ENCODE measurements at regions not wholly inside any gene's neighbourhood (a gene's known extent, or its start where the extent isn't known, plus 50 kb on each side); places are given as distances from the start of the nearest gene placed in this dataset.

DNA sequence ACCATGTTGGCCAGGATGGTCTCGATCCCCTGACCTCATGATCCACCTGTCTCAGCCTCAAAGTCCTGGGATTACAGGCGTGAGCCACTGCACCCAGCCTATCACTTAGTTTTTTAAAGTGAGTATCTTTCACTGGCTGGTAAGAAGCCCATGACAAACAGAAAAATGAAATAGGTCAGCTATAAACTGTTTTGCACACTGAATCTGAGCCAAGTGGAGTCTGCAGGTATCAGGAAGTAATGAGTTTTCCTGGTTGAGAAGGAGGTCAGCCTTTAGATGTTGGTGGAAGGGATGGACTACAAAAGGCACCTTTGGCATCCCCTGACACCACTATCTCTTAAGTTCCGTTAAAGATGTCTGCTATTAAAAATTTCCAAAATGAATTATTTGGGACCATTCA lies 345.1 kb downstream of the AASDHPPT start:
- no peak for DNase-seq (ENCODE audit: low spot score in 2 of 2)
- Histone ChIP-seq H3K27me3 (no peaks in the 10 kb centered on the region), H3K36me3 (no peaks in the 10 kb centered on the region), H3K27ac (no peak overlapping the region), H3K4me3 (no peak overlapping the region), H3K4me1 (no peaks in the 10 kb centered on the region), H3K9me3 (no peaks in the 10 kb centered on the region)
- TF ChIP-seq POLR2A (IDR thresholded peaks at IDR 0.05) (no peak), POLR2AphosphoS5 (IDR thresholded peaks at IDR 0.05) (no peak)
- TF ChIP-seq, protein P1, sequence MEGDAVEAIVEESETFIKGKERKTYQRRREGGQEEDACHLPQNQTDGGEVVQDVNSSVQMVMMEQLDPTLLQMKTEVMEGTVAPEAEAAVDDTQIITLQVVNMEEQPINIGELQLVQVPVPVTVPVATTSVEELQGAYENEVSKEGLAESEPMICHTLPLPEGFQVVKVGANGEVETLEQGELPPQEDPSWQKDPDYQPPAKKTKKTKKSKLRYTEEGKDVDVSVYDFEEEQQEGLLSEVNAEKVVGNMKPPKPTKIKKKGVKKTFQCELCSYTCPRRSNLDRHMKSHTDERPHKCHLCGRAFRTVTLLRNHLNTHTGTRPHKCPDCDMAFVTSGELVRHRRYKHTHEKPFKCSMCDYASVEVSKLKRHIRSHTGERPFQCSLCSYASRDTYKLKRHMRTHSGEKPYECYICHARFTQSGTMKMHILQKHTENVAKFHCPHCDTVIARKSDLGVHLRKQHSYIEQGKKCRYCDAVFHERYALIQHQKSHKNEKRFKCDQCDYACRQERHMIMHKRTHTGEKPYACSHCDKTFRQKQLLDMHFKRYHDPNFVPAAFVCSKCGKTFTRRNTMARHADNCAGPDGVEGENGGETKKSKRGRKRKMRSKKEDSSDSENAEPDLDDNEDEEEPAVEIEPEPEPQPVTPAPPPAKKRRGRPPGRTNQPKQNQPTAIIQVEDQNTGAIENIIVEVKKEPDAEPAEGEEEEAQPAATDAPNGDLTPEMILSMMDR (IDR thresholded peaks at IDR 0.05), result no peak
- intact Hi-C loops (cut with DNase I; ENCODE audit: low total_unique reads), result no loop called here

DNA sequence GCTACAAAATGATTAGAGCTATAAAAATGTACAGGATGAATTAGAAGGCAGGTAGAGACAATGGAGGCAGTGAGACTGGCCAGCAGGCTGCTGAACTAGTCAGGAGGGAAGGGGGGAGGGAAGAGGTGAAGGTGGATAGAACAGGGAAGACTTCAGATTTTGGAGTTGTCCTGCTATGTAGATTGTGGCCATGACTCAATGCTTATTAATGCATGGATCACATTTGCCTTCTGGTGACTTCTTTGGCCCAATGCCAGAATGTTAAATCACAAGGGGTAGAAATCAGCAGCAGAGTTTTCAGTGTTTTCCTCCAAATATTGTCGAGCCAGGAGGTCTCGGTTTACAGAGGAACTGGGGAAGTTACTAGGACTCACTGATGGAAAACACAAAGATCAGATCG lies 346.6 kb downstream of the AASDHPPT start:
- H3K36me3 ChIP-seq, result no peaks in the 10 kb centered on the region
- no peak overlapping the region for H3K27ac ChIP-seq
- H3K4me3 ChIP-seq, result no peak overlapping the region
- intact Hi-C loops (cut with DNase I; ENCODE audit: low total_unique reads), result no loop called here
- TF ChIP-seq POLR2A (IDR thresholded peaks at IDR 0.05), result no peak
- TF ChIP-seq, protein P1 (IDR thresholded peaks at IDR 0.05), result no peak
- TF ChIP-seq POLR2AphosphoS5 (IDR thresholded peaks at IDR 0.05), result no peak
- no peak for DNase-seq (ENCODE audit: low spot score in 2 of 2)
- no peaks in the 10 kb centered on the region for H3K4me1 ChIP-seq
- no peaks in the 10 kb centered on the region for H3K9me3 ChIP-seq
- H3K27me3 ChIP-seq, result no peaks in the 10 kb centered on the region

DNA sequence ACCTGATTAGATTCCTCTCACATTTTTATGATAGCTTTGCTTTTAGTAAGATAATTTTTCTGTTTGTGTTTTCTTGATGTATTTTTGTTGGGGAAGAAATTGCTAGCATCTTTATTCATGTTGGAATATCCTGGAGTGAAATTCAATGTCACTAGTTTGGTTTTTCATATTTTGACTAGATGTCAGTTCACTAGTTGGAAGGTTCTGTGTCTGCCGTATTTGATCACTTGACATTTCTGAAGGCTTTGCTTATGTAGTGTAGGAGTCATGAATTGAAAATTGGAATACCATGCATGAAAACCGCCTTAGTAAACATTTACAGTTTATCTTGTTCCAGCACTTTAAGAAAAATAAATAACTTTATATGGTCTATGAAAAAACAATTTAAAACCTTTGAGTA lies 348.4 kb downstream of the AASDHPPT start:
- TF ChIP-seq, protein P1 (IDR thresholded peaks at IDR 0.05), result no peak
- no peak for TF ChIP-seq POLR2A (IDR thresholded peaks at IDR 0.05)
- no peak for TF ChIP-seq POLR2AphosphoS5 (IDR thresholded peaks at IDR 0.05)
- Histone ChIP-seq H3K9me3 (no peaks in the 10 kb centered on the region), H3K4me3 (no peak overlapping the region), H3K4me1 (no peaks in the 10 kb centered on the region), H3K36me3 (no peaks in the 10 kb centered on the region), H3K27me3 (no peaks in the 10 kb centered on the region), H3K27ac (no peak overlapping the region)
- intact Hi-C loops (cut with DNase I; ENCODE audit: low total_unique reads), result no loop called here
- no peak for DNase-seq (ENCODE audit: low spot score in 2 of 2)

DNA sequence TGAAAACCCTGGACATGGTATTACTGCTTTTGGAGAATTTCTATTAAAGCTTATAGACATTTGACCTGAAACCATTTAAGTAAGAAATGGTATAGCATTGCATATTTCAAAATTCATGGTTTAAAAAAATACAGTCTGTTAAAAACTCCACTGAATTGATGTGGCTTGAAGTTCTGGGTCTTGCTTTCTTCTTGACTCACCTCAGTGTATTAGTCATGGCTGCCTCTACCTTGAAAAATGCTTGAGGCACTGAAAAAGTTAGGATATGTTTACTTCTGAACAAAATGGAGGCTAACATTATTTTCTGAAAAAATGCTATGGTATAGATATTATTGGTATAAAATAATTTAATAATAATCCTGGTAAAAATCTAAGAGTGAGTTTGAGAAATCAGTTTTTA lies 349.2 kb downstream of the AASDHPPT start:
- TF ChIP-seq, protein P1 (IDR thresholded peaks at IDR 0.05), result no peak
- H3K9me3 ChIP-seq, result no peaks in the 10 kb centered on the region
- no peaks in the 10 kb centered on the region for H3K27me3 ChIP-seq
- H3K4me3 ChIP-seq, result no peak overlapping the region
- no peak overlapping the region for H3K27ac ChIP-seq
- H3K4me1 ChIP-seq, result no peaks in the 10 kb centered on the region
- intact Hi-C loops (cut with DNase I; ENCODE audit: low total_unique reads), result no loop called here
- DNase-seq (ENCODE audit: low spot score in 2 of 2), result no peak
- H3K36me3 ChIP-seq, result no peaks in the 10 kb centered on the region

DNA sequence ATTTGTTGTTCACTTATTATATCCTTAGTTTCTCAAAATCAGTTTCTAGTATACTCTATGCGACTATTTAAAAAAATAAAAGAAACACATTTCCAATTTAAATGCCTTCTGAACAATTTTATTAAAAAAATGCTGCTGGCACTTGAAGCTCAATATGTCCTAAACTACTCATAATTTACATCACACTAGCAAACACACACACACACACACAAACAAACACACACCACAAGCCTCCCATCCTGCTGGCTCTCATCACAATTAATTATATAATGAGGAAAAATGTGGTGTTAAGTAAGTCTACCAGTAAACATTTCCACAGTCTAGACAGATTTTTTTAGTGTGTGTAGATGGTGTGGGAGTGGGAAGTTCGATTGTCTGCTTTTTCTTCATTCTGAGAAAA lies 350.3 kb downstream of the AASDHPPT start:
- Histone ChIP-seq H3K27ac (no peak overlapping the region), H3K4me1 (no peaks in the 10 kb centered on the region), H3K4me3 (no peak overlapping the region), H3K27me3 (no peaks in the 10 kb centered on the region), H3K36me3 (no peaks in the 10 kb centered on the region), H3K9me3 (no peaks in the 10 kb centered on the region)
- TF ChIP-seq POLR2A (IDR thresholded peaks at IDR 0.05) (no peak), POLR2AphosphoS5 (IDR thresholded peaks at IDR 0.05) (no peak)
- TF ChIP-seq, protein P1 (IDR thresholded peaks at IDR 0.05), result no peak
- DNase-seq (ENCODE audit: low spot score in 2 of 2), result no peak
- intact Hi-C loops (cut with DNase I; ENCODE audit: low total_unique reads), result loop anchor here (2.0 kb wide), 1 partner anchor 51 kb away; no protein-coding TSS in a partner anchor

Measured in breast epithelium (tissue), 4 donors.